Neuronal stem cell (in vitro differentiated cells): ENCODE measurements at regions not wholly inside any gene's neighbourhood (a gene's known extent, or its start where the extent isn't known, plus 50 kb on each side); places are given as distances from the start of the nearest gene placed in this dataset.

Experiments used
- DNase-seq: peaks from one replicate; pipeline ENCODE4 v3.0.0-alpha.2; 2013; ENCODE audit warnings: low spot score
- H2AFZ ChIP-seq: one replicate; pipeline ENCODE4 v1.6.1; 2013; ENCODE audit warnings: mild to moderate bottlenecking, low read length, inconsistent platforms
- H2AK5ac ChIP-seq: 2 replicates; pipeline ENCODE4 v1.6.1; 2013; ENCODE audit warnings: low read depth, mild to moderate bottlenecking, inconsistent platforms, low read length, moderate library complexity, mixed read lengths
- H2BK120ac ChIP-seq: 2 replicates; pipeline ENCODE4 v1.6.1; 2013; ENCODE audit warnings: low read depth, mild to moderate bottlenecking, inconsistent platforms, low read length, moderate library complexity, mixed read lengths
- H2BK12ac ChIP-seq: one replicate; pipeline ENCODE4 v1.6.1; 2013; ENCODE audit warnings: low read length, inconsistent platforms
- H2BK15ac ChIP-seq: 2 replicates; pipeline ENCODE4 v1.6.1; 2013; ENCODE audit warnings: mild to moderate bottlenecking, low read length, inconsistent platforms, mixed read lengths
- H2BK5ac ChIP-seq: one replicate; pipeline ENCODE4 v1.6.1; 2013; ENCODE audit warnings: inconsistent platforms, mild to moderate bottlenecking, low read length, moderate library complexity
- H3K14ac ChIP-seq: one replicate; pipeline ENCODE4 v1.6.1; 2013; ENCODE audit warnings: low read length, inconsistent platforms
- H3K18ac ChIP-seq: 2 replicates; pipeline ENCODE4 v1.6.1; 2013; ENCODE audit warnings: low read length, inconsistent platforms
- H3K23ac ChIP-seq: 2 replicates; pipeline ENCODE4 v1.6.1; 2013; ENCODE audit warnings: low read depth, mild to moderate bottlenecking, mixed read lengths, low read length, inconsistent platforms; ENCODE audit not compliant: poor library complexity
- H3K27ac ChIP-seq: replicated peaks from 3 replicates; pipeline ENCODE4 v1.5.1; 2013; ENCODE audit warnings: low read length, inconsistent platforms
- H3K27me3 ChIP-seq, 3 experiments: 2 replicates each; pipeline ENCODE4 v1.6.1; 2013; ENCODE audit warnings: low read length in 3 of 3, mild to moderate bottlenecking in 2 of 3, inconsistent platforms in 1 of 3, low read depth in 1 of 3, mixed read lengths in 1 of 3, moderate library complexity in 1 of 3; ENCODE audit not compliant: control insufficient read depth in 3 of 3, insufficient read depth in 3 of 3
- H3K36me3 ChIP-seq, 2 donors: replicated peaks in 1 of 2; 2 replicates each; pipeline ENCODE4 v1.6.1; 2013; ENCODE audit warnings: low read length in 2 of 2; ENCODE audit not compliant: control insufficient read depth in 2 of 2, insufficient read depth in 2 of 2
- H3K4ac ChIP-seq: 2 replicates; pipeline ENCODE4 v1.6.1; 2013; ENCODE audit warnings: inconsistent platforms, mild to moderate bottlenecking, low read length, moderate library complexity
- H3K4me1 ChIP-seq, 2 donors: 1 replicate in 1 of 2; 2 replicates in 1 of 2; pipeline ENCODE4 v1.6.1; 2013; ENCODE audit warnings: low read length in 2 of 2, low read depth in 1 of 2; ENCODE audit not compliant: control insufficient read depth in 2 of 2, insufficient read depth in 1 of 2
- H3K4me2 ChIP-seq: one replicate; pipeline ENCODE4 v1.6.1; 2013; ENCODE audit warnings: mild to moderate bottlenecking, low read length, inconsistent platforms; ENCODE audit not compliant: insufficient read depth, poor library complexity, severe bottlenecking
- H3K4me3 ChIP-seq, 2 donors: 2 replicates each; pipeline ENCODE4 v1.5.1; 2013; ENCODE audit warnings: low read length in 2 of 2, mild to moderate bottlenecking in 2 of 2, inconsistent platforms in 1 of 2, moderate library complexity in 1 of 2
- H3K79me1 ChIP-seq: one replicate; pipeline ENCODE4 v1.6.1; 2013; ENCODE audit warnings: low read depth, mild to moderate bottlenecking, inconsistent platforms, low read length, moderate library complexity
- H3K9ac ChIP-seq: one replicate; pipeline ENCODE4 v1.6.1; 2013; ENCODE audit warnings: mild to moderate bottlenecking, low read depth, low read length, inconsistent platforms; ENCODE audit not compliant: poor library complexity
- H3K9me3 ChIP-seq, 2 donors: replicated peaks in 1 of 2; 2 replicates each; pipeline versions ENCODE3 to v1.6.1; 2013; ENCODE audit warnings: low read length in 2 of 2, mild to moderate bottlenecking in 2 of 2, inconsistent platforms in 1 of 2, low read depth in 1 of 2, mixed read lengths in 1 of 2, moderate library complexity in 1 of 2; ENCODE audit not compliant: control insufficient read depth in 2 of 2, insufficient read depth in 1 of 2
- H4K8ac ChIP-seq: one replicate; pipeline ENCODE4 v1.6.1; 2013; ENCODE audit warnings: low read depth, mild to moderate bottlenecking, inconsistent platforms, low read length, moderate library complexity
- H4K91ac ChIP-seq: one replicate; pipeline ENCODE4 v1.6.1; 2013; ENCODE audit warnings: low read length, low read depth, mild to moderate bottlenecking, inconsistent platforms; ENCODE audit not compliant: poor library complexity
- WGBS, 2 donors: extraction: QIAGEN DNeasy Blood & Tissue Kit; methylation state at CpG; one replicate each; pipeline ENCODE4 v1.1.7; 2013; ENCODE audit warnings: missing lambda C conversion rate in 2 of 2, mixed read lengths in 1 of 2; ENCODE audit not compliant: insufficient read length in 2 of 2, insufficient replicate concordance in 1 of 2; ENCODE audit errors: extremely low coverage in 2 of 2; 5-methylcytosine and 5-hydroxymethylcytosine counted together

- no peaks in the 10 kb centered on the region for H3K27me3 ChIP-seq
Observed at GRCh38 chr6:168369786-168370185, 50.2 kb upstream of the DACT2 start.

GRCh38 chr6:168370310-168370991, 50.9 kb upstream of the DACT2 start:
- Histone ChIP-seq H2BK120ac (peak overlapping the region; percentile 73), H3K23ac (peak overlapping the region; percentile 1), H3K4me3 (no peak overlapping the region), H2BK12ac (peak overlapping the region; percentile 60), H3K36me3 (no peaks in the 10 kb centered on the region), H3K4ac (no peak overlapping the region), H3K79me1 (no peaks in the 10 kb centered on the region), H3K14ac (no peak overlapping the region), H3K18ac (peak overlapping the region; percentile 31), H3K27me3 (no peaks in the 10 kb centered on the region), H2BK5ac (no peak overlapping the region), H3K9ac (no peak overlapping the region), H3K4me2 (no peak overlapping the region), H3K4me1 (peaks cover 3% of the 10 kb centered on the region in 2 donors), H2BK15ac (no peak overlapping the region), H4K8ac (peak overlapping the region; percentile 95), H2AK5ac (peak overlapping the region; percentile 31), H3K9me3 (peaks cover 0 to 9% of the 10 kb centered on the region in 2 donors), H4K91ac (no peak overlapping the region), H2AFZ (peak overlapping the region; percentile 57), H3K27ac (no peak overlapping the region)
- no CpG with 5 or more reads among the region's 43 CpGs for WGBS, 2 donors
- peak; percentile 52 for DNase-seq

More at GRCh38 chr6:168369786-168370185, 50.2 kb upstream of the DACT2 start:
- Histone ChIP-seq H2AK5ac (no peak overlapping the region), H3K9ac (no peak overlapping the region), H3K4me3 (no peak overlapping the region), H3K4me2 (no peak overlapping the region), H2BK5ac (no peak overlapping the region), H2AFZ (no peak overlapping the region), H3K14ac (no peak overlapping the region), H2BK15ac (no peak overlapping the region), H4K8ac (no peak overlapping the region), H2BK12ac (no peak overlapping the region), H3K23ac (no peak overlapping the region), H2BK120ac (no peak overlapping the region), H3K9me3 (peaks cover 0 to 10% of the 10 kb centered on the region in 2 donors), H3K4ac (no peak overlapping the region), H3K27ac (no peak overlapping the region), H4K91ac (no peak overlapping the region), H3K18ac (no peak overlapping the region), H3K4me1 (peaks cover 3% of the 10 kb centered on the region in 2 donors), H3K79me1 (no peaks in the 10 kb centered on the region), H3K36me3 (no peaks in the 10 kb centered on the region)
- WGBS, 2 donors: no CpG with 5 or more reads among the region's 13 CpGs
- DNase-seq: no peak

- DNase-seq: no peak
- peaks cover 0 to 6% of the 10 kb centered on the region in 2 donors for H3K9me3 ChIP-seq
- H3K4ac ChIP-seq: no peak overlapping the region
- peaks cover 3% of the 10 kb centered on the region in 2 donors for H3K4me1 ChIP-seq
- no peak overlapping the region for H2AK5ac ChIP-seq
- no peak overlapping the region for H2BK5ac ChIP-seq
- H3K27me3 ChIP-seq: no peaks in the 10 kb centered on the region
- no peak overlapping the region for H3K27ac ChIP-seq
- no peak overlapping the region for H4K8ac ChIP-seq
- H2BK120ac ChIP-seq: no peak overlapping the region
- H3K14ac ChIP-seq: no peak overlapping the region
- no peaks in the 10 kb centered on the region for H3K36me3 ChIP-seq
- H2BK12ac ChIP-seq: no peak overlapping the region
- H3K9ac ChIP-seq: no peak overlapping the region
- no peak overlapping the region for H3K18ac ChIP-seq
- H3K79me1 ChIP-seq: no peaks in the 10 kb centered on the region
- H2AFZ ChIP-seq: no peak overlapping the region
- no peak overlapping the region for H4K91ac ChIP-seq
- no CpG with 5 or more reads among the region's 11 CpGs for WGBS, 2 donors
- H2BK15ac ChIP-seq: no peak overlapping the region
- H3K23ac ChIP-seq: no peak overlapping the region
- H3K4me3 ChIP-seq: no peak overlapping the region
- no peak overlapping the region for H3K4me2 ChIP-seq
Observed at GRCh38 chr6:168371185-168371584, 51.6 kb upstream of the DACT2 start.

DNA sequence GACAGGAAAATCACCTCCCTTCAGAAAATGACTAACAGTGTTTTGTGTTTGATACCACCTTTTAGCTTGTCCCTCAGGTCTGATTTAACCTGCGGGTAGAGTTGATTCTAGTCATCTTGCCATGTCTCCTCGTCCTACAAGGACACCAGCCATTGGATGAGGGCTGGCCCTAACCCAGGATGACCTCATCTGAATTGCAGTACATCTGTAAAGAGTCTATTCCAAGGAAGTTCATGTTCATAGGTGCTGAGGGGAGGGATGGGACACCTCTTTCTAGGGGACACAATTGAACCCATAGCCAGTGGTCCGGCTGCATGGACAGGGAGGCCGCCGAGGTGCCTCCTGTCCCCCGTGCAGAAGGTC, 52.0 kb upstream of the DACT2 start:
- H2AFZ ChIP-seq: no peak overlapping the region
- no peaks in the 10 kb centered on the region for H3K36me3 ChIP-seq
- H2BK12ac ChIP-seq: no peak overlapping the region
- H3K18ac ChIP-seq: no peak overlapping the region
- no peaks in the 10 kb centered on the region for H3K27me3 ChIP-seq
- no peak overlapping the region for H3K23ac ChIP-seq
- H3K9me3 ChIP-seq: peaks cover 0 to 2% of the 10 kb centered on the region in 2 donors
- H3K14ac ChIP-seq: no peak overlapping the region
- H2BK5ac ChIP-seq: no peak overlapping the region
- no peak overlapping the region for H2BK15ac ChIP-seq
- no peaks in the 10 kb centered on the region for H3K79me1 ChIP-seq
- WGBS, 2 donors: no CpG with 5 or more reads among the region's 6 CpGs
- no peak overlapping the region for H3K4ac ChIP-seq
- H4K8ac ChIP-seq: no peak overlapping the region
- H2BK120ac ChIP-seq: no peak overlapping the region
- no peak overlapping the region for H3K9ac ChIP-seq
- peak overlapping the region; percentile 41 for H2AK5ac ChIP-seq
- no peak overlapping the region for H4K91ac ChIP-seq
- no peak overlapping the region for H3K27ac ChIP-seq
- H3K4me3 ChIP-seq: no peak overlapping the region
- DNase-seq: no peak
- peaks cover 3% of the 10 kb centered on the region in 2 donors for H3K4me1 ChIP-seq
- no peak overlapping the region for H3K4me2 ChIP-seq
